Suprapubic skin (tissue), 3 donors: ENCODE measurements at regions not wholly inside any gene's neighbourhood (a gene's known extent, or its start where the extent isn't known, plus 50 kb on each side); places are given as distances from the start of the nearest gene placed in this dataset.
"Not testable (repeated sequence)": the region's sequence is repeated elsewhere in the genome, so short reads cannot be mapped to it uniquely, and the experiment has no call there.

Experiments used
- POLR2A ChIP-seq, 2 donors: fragments of 450-650 bp; IDR thresholded peaks; one replicate each; pipeline ENCODE4 v1.6.1; 2017; ENCODE audit warnings: antibody characterized with exemption in 2 of 2, mild to moderate bottlenecking in 2 of 2, moderate library complexity in 2 of 2
- TF ChIP-seq, protein P1 (sequence below), 2 donors: fragments of 200-600 bp in 1 of 2; fragments of 450-650 bp in 1 of 2; sonication (generic) in 1 of 2; IDR thresholded peaks; one replicate each; pipeline ENCODE4 v1.5.1; 2016 to 2019; ENCODE audit warnings: antibody characterized with exemption in 2 of 2, mild to moderate bottlenecking in 1 of 2, moderate library complexity in 1 of 2

DNA sequence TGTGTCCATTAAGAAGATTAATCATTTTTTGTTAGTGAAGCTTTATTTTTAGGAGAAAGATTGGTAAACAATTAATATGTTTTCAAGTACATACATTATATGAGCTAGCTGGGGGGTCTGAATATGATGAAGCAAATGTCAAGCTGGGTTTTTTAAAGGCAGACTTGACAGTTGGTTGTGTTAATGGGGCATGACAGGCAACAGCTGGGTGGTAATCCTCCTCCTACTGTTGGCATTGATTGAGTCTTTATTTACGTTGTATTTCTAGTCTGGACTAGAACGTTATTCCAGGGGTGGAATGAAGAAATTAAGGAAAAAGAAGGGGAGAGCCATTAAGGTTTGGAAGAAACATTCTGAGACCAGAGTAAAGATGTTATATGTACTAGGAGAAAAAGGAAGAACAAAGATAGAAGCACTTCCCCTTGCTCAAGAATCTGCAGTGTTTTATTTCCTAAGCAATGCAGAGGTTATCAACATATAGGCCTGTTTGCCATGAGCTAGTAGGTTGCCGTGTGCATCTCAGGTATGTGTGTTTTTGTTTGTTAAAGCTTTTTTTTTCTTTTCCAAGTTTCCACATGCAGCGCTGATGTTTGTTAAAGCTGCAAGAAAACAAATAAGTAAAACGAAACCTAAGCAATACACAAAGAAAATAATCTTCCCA, 95.4 kb upstream of the SEC22B start:
- TF ChIP-seq, protein P1, sequence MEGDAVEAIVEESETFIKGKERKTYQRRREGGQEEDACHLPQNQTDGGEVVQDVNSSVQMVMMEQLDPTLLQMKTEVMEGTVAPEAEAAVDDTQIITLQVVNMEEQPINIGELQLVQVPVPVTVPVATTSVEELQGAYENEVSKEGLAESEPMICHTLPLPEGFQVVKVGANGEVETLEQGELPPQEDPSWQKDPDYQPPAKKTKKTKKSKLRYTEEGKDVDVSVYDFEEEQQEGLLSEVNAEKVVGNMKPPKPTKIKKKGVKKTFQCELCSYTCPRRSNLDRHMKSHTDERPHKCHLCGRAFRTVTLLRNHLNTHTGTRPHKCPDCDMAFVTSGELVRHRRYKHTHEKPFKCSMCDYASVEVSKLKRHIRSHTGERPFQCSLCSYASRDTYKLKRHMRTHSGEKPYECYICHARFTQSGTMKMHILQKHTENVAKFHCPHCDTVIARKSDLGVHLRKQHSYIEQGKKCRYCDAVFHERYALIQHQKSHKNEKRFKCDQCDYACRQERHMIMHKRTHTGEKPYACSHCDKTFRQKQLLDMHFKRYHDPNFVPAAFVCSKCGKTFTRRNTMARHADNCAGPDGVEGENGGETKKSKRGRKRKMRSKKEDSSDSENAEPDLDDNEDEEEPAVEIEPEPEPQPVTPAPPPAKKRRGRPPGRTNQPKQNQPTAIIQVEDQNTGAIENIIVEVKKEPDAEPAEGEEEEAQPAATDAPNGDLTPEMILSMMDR (IDR thresholded peaks at IDR 0.05) = not testable (repeated sequence)
- not testable (repeated sequence) for TF ChIP-seq POLR2A (IDR thresholded peaks at IDR 0.05)
